Hepatocyte (in vitro differentiated cells): ENCODE measurements at regions not wholly inside any gene's neighbourhood (a gene's known extent, or its start where the extent isn't known, plus 50 kb on each side); places are given as distances from the start of the nearest gene placed in this dataset.
"Not testable (repeated sequence)": the region's sequence is repeated elsewhere in the genome, so short reads cannot be mapped to it uniquely, and the experiment has no call there.

ENCODE experiments used
- DNase-seq: peaks from one replicate; pipeline ENCODE4 v3.0.0-alpha.2; 2016; ENCODE audit warnings: low spot score
- H2AFZ ChIP-seq: fragments of 200-600 bp; sonication (generic); 2 replicates; pipeline ENCODE4 v1.6.0; 2016; ENCODE audit warnings: antibody characterized with exemption, mild to moderate bottlenecking
- H3K27ac ChIP-seq: fragments of 200-600 bp; sonication (generic); 2 replicates; pipeline ENCODE4 v1.5.1; 2016; ENCODE audit warnings: mild to moderate bottlenecking
- H3K27me3 ChIP-seq: fragments of 200-600 bp; sonication (generic); 2 replicates; pipeline ENCODE4 v1.6.1; 2016
- H3K36me3 ChIP-seq: fragments of 200-600 bp; sonication (generic); replicated peaks from 2 replicates; pipeline ENCODE4 v1.5.1; 2016; ENCODE audit warnings: low read depth; ENCODE audit not compliant: insufficient read depth
- H3K4me1 ChIP-seq: fragments of 200-600 bp; sonication (generic); 2 replicates; pipeline ENCODE4 v1.5.1; 2016; ENCODE audit warnings: mild to moderate bottlenecking, moderate library complexity; ENCODE audit not compliant: insufficient read depth
- H3K4me2 ChIP-seq: fragments of 200-600 bp; sonication (generic); 2 replicates; pipeline ENCODE4 v1.6.0; 2016
- H3K4me3 ChIP-seq: fragments of 200-600 bp; sonication (generic); 2 replicates; pipeline ENCODE4 v1.5.1; 2016; ENCODE audit warnings: mild to moderate bottlenecking
- H3K79me2 ChIP-seq: fragments of 200-600 bp; sonication (generic); 2 replicates; pipeline ENCODE4 v1.6.0; 2017; ENCODE audit warnings: mild to moderate bottlenecking
- H3K9me2 ChIP-seq: fragments of 200-600 bp; sonication (generic); replicated peaks from 2 replicates; pipeline ENCODE4 v1.6.0; 2017; ENCODE audit warnings: mild to moderate bottlenecking; ENCODE audit not compliant: insufficient read depth
- H3K9me3 ChIP-seq: fragments of 200-600 bp; sonication (generic); 2 replicates; pipeline ENCODE4 v1.5.1; 2016; ENCODE audit warnings: low read depth, mild to moderate bottlenecking
- H4K20me1 ChIP-seq: fragments of 200-600 bp; sonication (generic); 2 replicates; pipeline ENCODE4 v1.6.0; 2016; ENCODE audit warnings: mild to moderate bottlenecking; ENCODE audit not compliant: insufficient read depth, poor library complexity, severe bottlenecking
- EZH2 ChIP-seq: fragments of 200-600 bp; sonication (generic); IDR thresholded peaks from 2 replicates; pipeline ENCODE4 v1.6.1; 2016; ENCODE audit warnings: antibody characterized with exemption, mild to moderate bottlenecking, borderline replicate concordance
- EZH2phosphoT487 ChIP-seq: fragments of 200-600 bp; sonication (generic); IDR thresholded peaks from one replicate; pipeline ENCODE4 v1.6.1; 2018; ENCODE audit warnings: antibody characterized with exemption, mild to moderate bottlenecking, low read depth, moderate library complexity; ENCODE audit not compliant: unreplicated experiment, severe bottlenecking
- WGBS: methylation state at CpG from one replicate; pipeline ENCODE4 v1.1.6; 2016; ENCODE audit warnings: low lambda C conversion rate; ENCODE audit errors: missing lambda C conversion rate; 5-methylcytosine and 5-hydroxymethylcytosine counted together
- TF ChIP-seq, protein P1 (sequence below): fragments of 200-600 bp; sonication (generic); IDR thresholded peaks from 2 replicates; pipeline ENCODE4 v1.5.1; 2016; ENCODE audit warnings: antibody characterized with exemption, mild to moderate bottlenecking; ENCODE audit not compliant: poor library complexity

- Histone ChIP-seq H3K9me2 (no peaks in the 10 kb centered on the region), H3K4me1 (no peaks in the 10 kb centered on the region), H3K27me3 (no peaks in the 10 kb centered on the region), H3K9me3 (no peaks in the 10 kb centered on the region), H4K20me1 (no peaks in the 10 kb centered on the region), H3K4me3 (no peak overlapping the region), H3K4me2 (no peak overlapping the region), H3K27ac (no peak overlapping the region), H2AFZ (no peak overlapping the region), H3K79me2 (no peaks in the 10 kb centered on the region), H3K36me3 (no peaks in the 10 kb centered on the region)
- no peak for DNase-seq
- TF ChIP-seq EZH2phosphoT487: no peak
- 95% methylated on average over 3 of the region's 3 CpGs for WGBS
Measured at GRCh38 chr11:42925916-42926315, 385.9 kb upstream of the API5 start.

GRCh38 chr11:42947405-42947804, 364.4 kb upstream of the API5 start:
- Histone ChIP-seq H3K4me3 (no peak overlapping the region), H3K9me2 (no peaks in the 10 kb centered on the region), H3K4me1 (no peaks in the 10 kb centered on the region), H2AFZ (no peak overlapping the region), H3K79me2 (no peaks in the 10 kb centered on the region), H3K27me3 (no peaks in the 10 kb centered on the region), H3K4me2 (no peak overlapping the region), H3K36me3 (no peaks in the 10 kb centered on the region), H3K9me3 (no peaks in the 10 kb centered on the region), H4K20me1 (no peaks in the 10 kb centered on the region), H3K27ac (no peak overlapping the region)
- TF ChIP-seq EZH2 (no peak), EZH2phosphoT487 (no peak)
- TF ChIP-seq, protein P1, sequence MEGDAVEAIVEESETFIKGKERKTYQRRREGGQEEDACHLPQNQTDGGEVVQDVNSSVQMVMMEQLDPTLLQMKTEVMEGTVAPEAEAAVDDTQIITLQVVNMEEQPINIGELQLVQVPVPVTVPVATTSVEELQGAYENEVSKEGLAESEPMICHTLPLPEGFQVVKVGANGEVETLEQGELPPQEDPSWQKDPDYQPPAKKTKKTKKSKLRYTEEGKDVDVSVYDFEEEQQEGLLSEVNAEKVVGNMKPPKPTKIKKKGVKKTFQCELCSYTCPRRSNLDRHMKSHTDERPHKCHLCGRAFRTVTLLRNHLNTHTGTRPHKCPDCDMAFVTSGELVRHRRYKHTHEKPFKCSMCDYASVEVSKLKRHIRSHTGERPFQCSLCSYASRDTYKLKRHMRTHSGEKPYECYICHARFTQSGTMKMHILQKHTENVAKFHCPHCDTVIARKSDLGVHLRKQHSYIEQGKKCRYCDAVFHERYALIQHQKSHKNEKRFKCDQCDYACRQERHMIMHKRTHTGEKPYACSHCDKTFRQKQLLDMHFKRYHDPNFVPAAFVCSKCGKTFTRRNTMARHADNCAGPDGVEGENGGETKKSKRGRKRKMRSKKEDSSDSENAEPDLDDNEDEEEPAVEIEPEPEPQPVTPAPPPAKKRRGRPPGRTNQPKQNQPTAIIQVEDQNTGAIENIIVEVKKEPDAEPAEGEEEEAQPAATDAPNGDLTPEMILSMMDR: no peak
- no peak for DNase-seq
- WGBS: 96% methylated on average over 3 of the region's 3 CpGs

DNA sequence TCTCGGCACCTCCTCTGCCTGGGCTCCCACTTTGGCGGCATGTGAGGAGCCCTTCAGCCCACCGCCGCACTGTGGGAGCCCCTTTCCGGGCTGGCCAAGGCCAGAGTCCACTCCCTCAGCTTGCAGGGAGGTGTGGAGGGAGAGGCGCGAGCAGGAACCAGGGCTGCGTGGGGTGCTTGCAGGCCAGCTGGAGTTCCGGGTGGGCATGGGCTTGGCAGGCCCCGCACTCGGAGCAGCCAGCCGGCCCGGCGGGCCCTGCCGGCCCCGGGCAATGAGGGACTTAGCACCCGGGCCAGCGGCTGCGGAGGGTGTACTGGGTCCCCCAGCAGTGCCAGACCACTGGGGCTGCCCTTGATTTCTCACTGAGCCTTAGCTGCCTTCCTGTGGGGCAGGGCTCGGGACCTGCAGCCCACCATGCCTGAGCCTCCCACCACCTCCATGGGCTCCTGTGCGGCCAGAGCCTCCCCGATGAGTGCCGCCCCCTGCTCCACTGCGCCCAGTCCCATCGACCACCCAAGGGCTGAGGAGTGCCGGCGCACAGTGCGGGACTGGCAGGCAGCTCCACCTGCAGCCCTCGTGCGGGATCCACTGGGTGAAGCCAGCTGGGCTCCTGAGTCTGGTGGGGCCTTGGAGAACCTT, 361.9 kb upstream of the API5 start:
- H3K27me3 ChIP-seq, DNase-seq, H3K4me1 ChIP-seq, H3K4me3 ChIP-seq, H3K9me3 ChIP-seq, H2AFZ ChIP-seq, H3K27ac ChIP-seq, H3K36me3 ChIP-seq, H4K20me1 ChIP-seq, H3K79me2 ChIP-seq, H3K9me2 ChIP-seq, H3K4me2 ChIP-seq: not testable (repeated sequence)
- WGBS: 90% methylated on average over 18 of the region's 30 CpGs

DNA sequence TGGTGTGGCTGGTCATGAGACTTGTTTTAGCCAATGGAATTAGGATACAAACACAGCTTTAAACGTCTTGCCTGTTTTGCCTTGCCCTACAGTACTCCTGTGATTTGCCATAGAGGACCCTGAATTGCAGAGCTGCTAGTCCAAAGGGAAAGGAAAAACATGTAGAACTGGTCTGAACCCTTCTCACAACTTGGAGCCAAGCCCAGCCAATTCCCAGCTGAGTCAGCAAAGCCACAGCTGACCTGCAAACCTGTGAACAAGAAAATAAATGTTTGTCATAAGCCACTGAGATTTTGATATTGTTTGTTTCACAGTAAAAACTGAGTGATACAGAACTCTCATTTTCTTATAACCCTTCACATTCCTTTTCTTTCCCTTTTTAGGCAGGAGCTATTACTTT, 360.5 kb upstream of the API5 start:
- Histone ChIP-seq H3K4me1 (no peaks in the 10 kb centered on the region), H3K79me2 (no peaks in the 10 kb centered on the region), H3K4me3 (no peak overlapping the region), H3K27ac (no peak overlapping the region), H3K9me2 (no peaks in the 10 kb centered on the region), H3K27me3 (no peaks in the 10 kb centered on the region), H3K36me3 (no peaks in the 10 kb centered on the region), H2AFZ (no peak overlapping the region), H3K4me2 (no peak overlapping the region), H3K9me3 (no peaks in the 10 kb centered on the region), H4K20me1 (no peaks in the 10 kb centered on the region)
- no peak for TF ChIP-seq EZH2
- TF ChIP-seq EZH2phosphoT487: no peak
- TF ChIP-seq, protein P1: no peak
- DNase-seq: no peak
- WGBS: 76% methylated on average over 1 of the region's 1 CpG
